Neural progenitor cell (in vitro differentiated cells): ENCODE measurements at regions not wholly inside any gene's neighbourhood (a gene's known extent, or its start where the extent isn't known, plus 50 kb on each side); places are given as distances from the start of the nearest gene placed in this dataset.
"Not testable (repeated sequence)": the region's sequence is repeated elsewhere in the genome, so short reads cannot be mapped to it uniquely, and the experiment has no call there.

Experiments
- DNase-seq: peaks from one replicate; pipeline ENCODE4 v3.0.0-alpha.2; 2016; ENCODE audit warnings: low spot score
- H2AFZ ChIP-seq: fragments of 200-600 bp; sonication (generic); replicated peaks from 2 replicates; pipeline ENCODE4 v1.6.1; 2016; ENCODE audit warnings: antibody characterized with exemption
- H3F3A ChIP-seq: fragments of 200-600 bp; sonication (generic); 2 replicates; pipeline ENCODE4 v1.6.1; 2016; ENCODE audit warnings: antibody characterized with exemption, low read depth
- H3K27ac ChIP-seq: fragments of 200-600 bp; sonication (generic); 2 replicates; pipeline ENCODE4 v1.5.1; 2016; ENCODE audit warnings: mild to moderate bottlenecking
- H3K27me3 ChIP-seq: fragments of 200-600 bp; sonication (generic); 2 replicates; pipeline ENCODE4 v1.6.1; 2016; ENCODE audit warnings: mild to moderate bottlenecking, moderate library complexity
- H3K36me3 ChIP-seq: fragments of 200-600 bp; sonication (generic); 2 replicates; pipeline ENCODE4 v1.5.1; 2016
- H3K4me1 ChIP-seq: fragments of 200-600 bp; sonication (generic); 2 replicates; pipeline ENCODE4 v1.6.1; 2016; ENCODE audit warnings: mixed run types
- H3K4me2 ChIP-seq: fragments of 200-600 bp; sonication (generic); 2 replicates; pipeline ENCODE4 v1.6.1; 2016
- H3K4me3 ChIP-seq: fragments of 200-600 bp; sonication (generic); 2 replicates; pipeline ENCODE4 v1.5.1; 2016
- H3K79me2 ChIP-seq: fragments of 200-600 bp; sonication (generic); 2 replicates; pipeline ENCODE4 v1.6.1; 2016; ENCODE audit warnings: low read depth
- H3K9ac ChIP-seq: fragments of 200-600 bp; sonication (generic); 2 replicates; pipeline ENCODE4 v1.6.1; 2016
- H3K9me3 ChIP-seq: fragments of 200-600 bp; sonication (generic); 2 replicates; pipeline ENCODE4 v1.5.1; 2016; ENCODE audit warnings: low read depth
- H4K20me1 ChIP-seq: fragments of 200-600 bp; sonication (generic); 2 replicates; pipeline ENCODE4 v1.6.1; 2016; ENCODE audit warnings: low read depth
- H3K27ac Mint-ChIP-seq: 3 replicates; pipeline ENCODE4 v1.8.0; 2021; ENCODE audit warnings: mixed read lengths
- H3K27me3 Mint-ChIP-seq: 2 replicates; pipeline ENCODE4 v1.8.0; 2022; ENCODE audit warnings: low read depth, mild to moderate bottlenecking, inconsistent platforms, moderate library complexity, mixed read lengths; ENCODE audit not compliant: insufficient read depth
- H3K36me3 Mint-ChIP-seq: 3 replicates; pipeline ENCODE4 v1.8.0; 2021; ENCODE audit warnings: mixed read lengths
- H3K4me1 Mint-ChIP-seq: 3 replicates; pipeline ENCODE4 v1.8.0; 2021; ENCODE audit warnings: mixed read lengths
- H3K4me3 Mint-ChIP-seq: 3 replicates; pipeline ENCODE4 v1.8.0; 2021; ENCODE audit warnings: mild to moderate bottlenecking, moderate library complexity, mixed read lengths
- H3K9me3 Mint-ChIP-seq: 3 replicates; pipeline ENCODE4 v1.8.0; 2020; ENCODE audit warnings: mixed read lengths
- CTCF ChIP-seq: fragments of 200-600 bp; sonication (generic); IDR thresholded peaks from 2 replicates; pipeline ENCODE4 v1.5.1; 2017; ENCODE audit warnings: antibody characterized with exemption, mild to moderate bottlenecking
- EZH2 ChIP-seq: fragments of 200-600 bp; sonication (generic); IDR thresholded peaks from 2 replicates; pipeline ENCODE4 v1.6.1; 2017; ENCODE audit warnings: antibody characterized with exemption, mild to moderate bottlenecking, moderate library complexity
- EZH2phosphoT487 ChIP-seq: fragments of 200-600 bp; sonication (generic); IDR thresholded peaks from 2 replicates; pipeline ENCODE4 v1.6.1; 2017; ENCODE audit warnings: antibody characterized with exemption

- no peak overlapping the region for H3K4me3 Mint-ChIP-seq
- no peak overlapping the region for H3K27ac ChIP-seq
Measured at GRCh38 chr7:68218461-68218860, 1221.8 kb downstream of the TYW1 start.

GRCh38 chr7:68222311-68222710, 1225.7 kb downstream of the TYW1 start:
- peaks cover 7% of the 10 kb centered on the region for H3K4me1 Mint-ChIP-seq
- no peak overlapping the region for H3K27ac Mint-ChIP-seq
- no peak overlapping the region for H3K27ac ChIP-seq
- no peaks in the 10 kb centered on the region for H3K79me2 ChIP-seq
- no peaks in the 10 kb centered on the region for H3K27me3 ChIP-seq
- H3K4me1 ChIP-seq = no peaks in the 10 kb centered on the region
- H3K36me3 ChIP-seq = no peaks in the 10 kb centered on the region
- H4K20me1 ChIP-seq = no peaks in the 10 kb centered on the region
- TF ChIP-seq EZH2phosphoT487 = no peak
- no peak for TF ChIP-seq CTCF
- no peak overlapping the region for H2AFZ ChIP-seq
- H3K9ac ChIP-seq = no peak overlapping the region
- H3K36me3 Mint-ChIP-seq = no peaks in the 10 kb centered on the region
- H3K9me3 Mint-ChIP-seq = no peaks in the 10 kb centered on the region
- DNase-seq = no peak
- H3F3A ChIP-seq = no peaks in the 10 kb centered on the region
- no peak overlapping the region for H3K4me3 Mint-ChIP-seq
- no peaks in the 10 kb centered on the region for H3K27me3 Mint-ChIP-seq
- no peak overlapping the region for H3K4me3 ChIP-seq
- no peaks in the 10 kb centered on the region for H3K9me3 ChIP-seq
- no peak overlapping the region for H3K4me2 ChIP-seq

More at GRCh38 chr7:68218461-68218860, 1221.8 kb downstream of the TYW1 start:
- no peaks in the 10 kb centered on the region for H3K27me3 Mint-ChIP-seq
- H2AFZ ChIP-seq = no peak overlapping the region
- H4K20me1 ChIP-seq = no peaks in the 10 kb centered on the region
- no peak overlapping the region for H3K4me3 ChIP-seq
- H3F3A ChIP-seq = no peaks in the 10 kb centered on the region
- H3K36me3 Mint-ChIP-seq = no peaks in the 10 kb centered on the region
- H3K4me1 Mint-ChIP-seq = peaks cover 9% of the 10 kb centered on the region
- no peaks in the 10 kb centered on the region for H3K9me3 Mint-ChIP-seq
- no peaks in the 10 kb centered on the region for H3K4me1 ChIP-seq
- no peaks in the 10 kb centered on the region for H3K36me3 ChIP-seq
- H3K79me2 ChIP-seq = no peaks in the 10 kb centered on the region
- no peak overlapping the region for H3K4me2 ChIP-seq
- H3K27ac Mint-ChIP-seq = no peak overlapping the region
- TF ChIP-seq EZH2 = no peak
- TF ChIP-seq CTCF = no peak
- no peak for TF ChIP-seq EZH2phosphoT487
- no peaks in the 10 kb centered on the region for H3K9me3 ChIP-seq
- no peak for DNase-seq
- no peak overlapping the region for H3K9ac ChIP-seq
- H3K27me3 ChIP-seq = no peaks in the 10 kb centered on the region

- Mint-ChIP-seq H3K36me3 (no peaks in the 10 kb centered on the region), H3K9me3 (no peaks in the 10 kb centered on the region), H3K27ac (no peak overlapping the region), H3K4me1 (peaks cover 7% of the 10 kb centered on the region), H3K4me3 (no peak overlapping the region), H3K27me3 (no peaks in the 10 kb centered on the region)
- no peak for DNase-seq
- TF ChIP-seq CTCF (no peak), EZH2phosphoT487 (no peak), EZH2 (no peak)
- H3K79me2 ChIP-seq = no peaks in the 10 kb centered on the region
- no peaks in the 10 kb centered on the region for H3K9me3 ChIP-seq
- H3K4me3 ChIP-seq = no peak overlapping the region
- no peaks in the 10 kb centered on the region for H3K4me1 ChIP-seq
- H4K20me1 ChIP-seq = no peaks in the 10 kb centered on the region
- H2AFZ ChIP-seq = peak overlapping the region; percentile 42
- no peaks in the 10 kb centered on the region for H3K36me3 ChIP-seq
- no peak overlapping the region for H3K27ac ChIP-seq
- H3K9ac ChIP-seq = no peak overlapping the region
- no peaks in the 10 kb centered on the region for H3K27me3 ChIP-seq
- H3F3A ChIP-seq = no peaks in the 10 kb centered on the region
- no peak overlapping the region for H3K4me2 ChIP-seq
Measured at GRCh38 chr7:68224041-68224741, 1227.6 kb downstream of the TYW1 start.

- H3K9ac ChIP-seq, H3K27me3 Mint-ChIP-seq, H3F3A ChIP-seq, H3K27ac Mint-ChIP-seq, H3K27me3 ChIP-seq, H2AFZ ChIP-seq, H3K36me3 ChIP-seq, H3K4me3 Mint-ChIP-seq, H3K9me3 ChIP-seq, H3K27ac ChIP-seq, DNase-seq, H3K4me3 ChIP-seq, H3K4me1 Mint-ChIP-seq, H3K79me2 ChIP-seq, H3K36me3 Mint-ChIP-seq, H3K9me3 Mint-ChIP-seq, H3K4me1 ChIP-seq, H4K20me1 ChIP-seq, H3K4me2 ChIP-seq: not testable (repeated sequence)
Measured at GRCh38 chr7:68231011-68231410, 1234.4 kb downstream of the TYW1 start.
